IMR-90 (cell line): ENCODE measurements at regions not wholly inside any gene's neighbourhood (a gene's known extent, or its start where the extent isn't known, plus 50 kb on each side); places are given as distances from the start of the nearest gene placed in this dataset.

Source experiments
- ATAC-seq: fragments of 200-7000 bp; cut with Tn5 transposase; 2 replicates; pipeline ENCODE4 v1.9.1; 2020; ENCODE audit warnings: low read depth, mild to moderate bottlenecking, moderate library complexity
- BruUV-seq: library from RNA; stranded (reverse); fragments of 400-500 nt; replicated peaks from 2 replicates; lab custom pipeline; 2021; lab: Mats Ljungman, UMichigan
- CTCF ChIA-PET: fragments of 300-600 bp; formaldehyde crosslinking; extraction: SDS; loops from one replicate; lab custom pipeline; 2021; ENCODE audit warnings: antibody characterized with exemption; lab: Yijun Ruan, JAX
- POLR2A ChIA-PET: fragments of 300-600 bp; sonication (Branson Sonifier 250); formaldehyde crosslinking; loops from one replicate; lab custom pipeline; 2022; ENCODE audit warnings: antibody characterized with exemption; ENCODE audit not compliant: unreplicated experiment; lab: Charles Lee
- DNase-seq: peaks from one replicate; pipeline ENCODE4 v3.0.0; 2013
- H2AFZ ChIP-seq: replicated peaks from 2 replicates; pipeline ENCODE3; 2013; ENCODE audit warnings: low read length, mild to moderate bottlenecking; ENCODE audit not compliant: poor library complexity
- H2AK5ac ChIP-seq: 2 replicates; pipeline ENCODE4 v1.6.1; 2013; ENCODE audit warnings: low read depth, low read length, inconsistent platforms
- H2AK9ac ChIP-seq: replicated peaks from 2 replicates; pipeline ENCODE3; 2013; ENCODE audit warnings: mild to moderate bottlenecking, low read depth, low read length, moderate library complexity; ENCODE audit not compliant: poor library complexity
- H2BK120ac ChIP-seq: 2 replicates; pipeline ENCODE4 v1.6.1; 2013; ENCODE audit warnings: low read depth, low read length, inconsistent platforms
- H2BK15ac ChIP-seq: 3 replicates; pipeline ENCODE4 v1.6.1; 2013; ENCODE audit warnings: low read depth, low read length, inconsistent platforms
- H2BK20ac ChIP-seq: 2 replicates; pipeline ENCODE4 v1.6.1; 2013; ENCODE audit warnings: low read depth, mild to moderate bottlenecking, inconsistent platforms, low read length, moderate library complexity
- H2BK5ac ChIP-seq: 2 replicates; pipeline ENCODE4 v1.6.1; 2013; ENCODE audit warnings: mild to moderate bottlenecking, low read depth, low read length, inconsistent platforms; ENCODE audit not compliant: poor library complexity, severe bottlenecking
- H3K14ac ChIP-seq: replicated peaks from 2 replicates; pipeline ENCODE4 v1.6.1; 2013; ENCODE audit warnings: low read depth, low read length, inconsistent platforms
- H3K18ac ChIP-seq: 2 replicates; pipeline ENCODE4 v1.6.1; 2013; ENCODE audit warnings: low read depth, low read length, control low read depth
- H3K23ac ChIP-seq: 2 replicates; pipeline ENCODE4 v1.6.1; 2013; ENCODE audit warnings: low read depth, low read length, inconsistent platforms
- H3K27ac ChIP-seq: 2 replicates; pipeline ENCODE4 v1.5.1; 2013; ENCODE audit warnings: mild to moderate bottlenecking, control low read depth, low read length; ENCODE audit not compliant: insufficient read depth
- H3K27me3 ChIP-seq: 2 replicates; pipeline ENCODE4 v1.6.1; 2013; ENCODE audit warnings: low read length; ENCODE audit not compliant: control insufficient read depth, insufficient read depth
- H3K36me3 ChIP-seq: 2 replicates; pipeline ENCODE4 v1.6.1; 2013; ENCODE audit warnings: low read length, mixed read lengths; ENCODE audit not compliant: control insufficient read depth, insufficient read depth
- H3K4ac ChIP-seq: 2 replicates; pipeline ENCODE4 v1.6.1; 2013; ENCODE audit warnings: low read depth, low read length, inconsistent platforms
- H3K4me1 ChIP-seq: 2 replicates; pipeline ENCODE4 v1.6.1; 2013; ENCODE audit warnings: low read length, mixed read lengths; ENCODE audit not compliant: control insufficient read depth, insufficient read depth
- H3K4me2 ChIP-seq: 2 replicates; pipeline ENCODE4 v1.6.1; 2013; ENCODE audit warnings: low read depth, mild to moderate bottlenecking, control low read depth, low read length, moderate library complexity
- H3K4me3 ChIP-seq: 2 replicates; pipeline ENCODE4 v1.5.1; 2013; ENCODE audit warnings: low read depth, mild to moderate bottlenecking, control low read depth, low read length, moderate library complexity; ENCODE audit not compliant: insufficient read depth
- H3K56ac ChIP-seq: 2 replicates; pipeline ENCODE4 v1.6.1; 2013; ENCODE audit warnings: low read length, inconsistent platforms; ENCODE audit not compliant: insufficient read depth; ENCODE audit errors: extremely low read depth
- H3K79me1 ChIP-seq, 2 experiments: 2 replicates each; pipeline ENCODE4 v1.6.1; 2013; ENCODE audit warnings: low read length in 2 of 2, inconsistent platforms in 1 of 2, low read depth in 1 of 2
- H3K9ac ChIP-seq: 2 replicates; pipeline ENCODE4 v1.6.1; 2013; ENCODE audit warnings: low read depth, low read length, control low read depth
- H3K9me1 ChIP-seq: 2 replicates; pipeline ENCODE4 v1.6.1; 2013; ENCODE audit warnings: low read length, inconsistent platforms; ENCODE audit not compliant: insufficient read depth
- H3K9me3 ChIP-seq: 2 replicates; pipeline ENCODE4 v1.6.1; 2013; ENCODE audit warnings: low read length; ENCODE audit not compliant: control insufficient read depth, insufficient read depth
- H4K20me1 ChIP-seq: 2 replicates; pipeline ENCODE4 v1.6.1; 2013; ENCODE audit warnings: low read length, inconsistent platforms; ENCODE audit not compliant: insufficient read depth
- H4K5ac ChIP-seq: 2 replicates; pipeline ENCODE4 v1.6.1; 2013; ENCODE audit warnings: mild to moderate bottlenecking, low read depth, low read length, control low read depth
- H4K8ac ChIP-seq, 2 experiments: 2 replicates each; pipeline ENCODE4 v1.6.1; 2013; ENCODE audit warnings: low read depth in 2 of 2, low read length in 2 of 2, control low read depth in 1 of 2, inconsistent platforms in 1 of 2
- H4K91ac ChIP-seq: 2 replicates; pipeline ENCODE4 v1.6.1; 2013; ENCODE audit warnings: low read depth, low read length, inconsistent platforms; ENCODE audit not compliant: insufficient read depth
- BHLHE40 ChIP-seq: fragments of 150-350 bp; IDR thresholded peaks from 2 replicates; pipeline ENCODE4 v1.6.1; 2016; ENCODE audit warnings: mild to moderate bottlenecking, low read depth, low read length
- CEBPB ChIP-seq: IDR thresholded peaks from 2 replicates; pipeline ENCODE4 v1.6.1; 2012; ENCODE audit warnings: low read depth, low read length, improper control_type of control experiment
- FOS ChIP-seq: fragments of 150-350 bp; IDR thresholded peaks from 2 replicates; pipeline ENCODE4 v1.6.1; 2016; ENCODE audit warnings: low read depth, low read length
- MAFK ChIP-seq: IDR thresholded peaks from 2 replicates; pipeline ENCODE4 v1.6.1; 2012; ENCODE audit warnings: low read depth, low read length, improper control_type of control experiment
- MAZ ChIP-seq: IDR thresholded peaks from 2 replicates; pipeline ENCODE4 v1.6.1; 2012; ENCODE audit warnings: low read depth, mild to moderate bottlenecking, low read length, improper control_type of control experiment, moderate library complexity, borderline replicate concordance
- MXI1 ChIP-seq: IDR thresholded peaks from 2 replicates; pipeline ENCODE4 v1.6.1; 2012; ENCODE audit warnings: low read depth, mild to moderate bottlenecking, low read length, moderate library complexity, borderline replicate concordance
- NFE2L2 ChIP-seq: fragments of 150-350 bp; IDR thresholded peaks from 2 replicates; pipeline ENCODE4 v1.6.1; 2016; ENCODE audit warnings: low read depth, mild to moderate bottlenecking, low read length
- POLR2A ChIP-seq: IDR thresholded peaks from 2 replicates; pipeline ENCODE4 v1.6.1; 2012; ENCODE audit warnings: mild to moderate bottlenecking, low read depth, low read length
- RAD21 ChIP-seq: IDR thresholded peaks from 2 replicates; pipeline ENCODE4 v1.6.1; 2012; ENCODE audit warnings: low read length, improper control_type of control experiment
- RFX5 ChIP-seq: IDR thresholded peaks from 2 replicates; pipeline ENCODE4 v1.8.0; 2012; ENCODE audit warnings: low read depth, mild to moderate bottlenecking, low read length, moderate library complexity
- SMC3 ChIP-seq: fragments of 150-350 bp; IDR thresholded peaks from 2 replicates; pipeline ENCODE4 v1.6.1; 2016; ENCODE audit warnings: low read depth, mild to moderate bottlenecking, antibody characterized with exemption, low read length, moderate library complexity
- WGBS, 2 experiments: methylation state at CpG; one replicate each; pipeline versions ENCODE4 v1.1.5 to v1.1.7; 2013; ENCODE audit warnings: missing lambda C conversion rate in 2 of 2; ENCODE audit not compliant: insufficient read length in 1 of 2; ENCODE audit errors: extremely low coverage in 2 of 2; 5-methylcytosine and 5-hydroxymethylcytosine counted together
- dilution Hi-C: fragments of 300-500 bp; cut with HindIII; formaldehyde crosslinking; loops from one replicate; pipeline ENCODE4 v1.14.3; 2018; ENCODE audit warnings: low sequenced_read_pairs; ENCODE audit not compliant: unreplicated experiment
- in situ Hi-C: fragments of 300-500 bp; cut with MboI; formaldehyde crosslinking; loops from 3 replicates; pipeline ENCODE4 v1.14.3; 2019; ENCODE audit warnings: low sequenced_read_pairs, inconsistent platforms, mixed read lengths
- intact Hi-C: fragments of 100-400 bp; cut with micrococcal nuclease; formaldehyde crosslinking; loops from 2 replicates; pipeline ENCODE4 v1.10.0; 2022
- TF ChIP-seq, protein P1 (sequence below): fragments of 150-350 bp; IDR thresholded peaks from 2 replicates; pipeline ENCODE4 v1.6.1; 2016; ENCODE audit warnings: low read depth, mild to moderate bottlenecking, low read length, moderate library complexity, borderline replicate concordance
- TF ChIP-seq, protein P2 (sequence below): fragments of 150-350 bp; IDR thresholded peaks from 2 replicates; pipeline ENCODE4 v1.6.1; 2017; ENCODE audit warnings: mild to moderate bottlenecking, antibody characterized with exemption, low read length, low read depth
- TF ChIP-seq, protein P3 (sequence below): conservative IDR thresholded peaks from 2 replicates; pipeline ENCODE4 v1.5.1; 2012; ENCODE audit warnings: mild to moderate bottlenecking, low read depth, low read length, improper control_type of control experiment

DNA sequence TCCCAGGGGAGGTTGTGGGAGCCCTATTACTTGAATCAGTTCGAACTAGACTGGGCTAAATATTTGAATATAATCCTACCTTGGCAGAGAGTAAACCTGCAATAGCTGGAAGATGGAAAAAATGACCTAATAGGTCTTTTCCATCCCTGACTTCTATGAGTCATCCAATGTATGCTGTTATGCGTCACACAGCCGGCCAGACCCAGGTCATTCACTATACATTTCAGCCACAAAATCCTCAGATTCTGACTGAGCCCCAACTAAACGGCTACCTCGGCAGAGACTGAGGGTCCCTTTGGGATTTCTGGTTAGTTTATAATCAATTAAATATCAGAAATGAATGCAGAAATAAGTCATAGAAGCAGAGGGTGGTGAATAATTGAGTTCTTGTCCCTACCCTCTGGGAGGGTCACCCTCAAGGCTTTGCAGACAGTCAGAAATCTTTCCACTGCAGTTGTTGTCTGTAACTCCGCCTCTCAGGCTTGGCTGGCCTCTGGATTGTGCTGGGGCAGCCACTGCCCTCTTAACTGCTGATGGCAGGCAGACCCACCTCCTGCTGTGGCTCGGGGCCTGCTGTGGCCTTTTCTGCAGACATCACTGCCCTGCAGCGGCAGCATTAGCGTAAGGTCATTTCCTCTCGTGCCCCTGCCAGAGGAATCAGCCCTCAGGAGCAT, 240.5 kb downstream of the TGFB2 start:
- ATAC-seq (peak; percentile 79), DNase-seq (peak; percentile 86)
- BruUV-seq, result no TSS peak
- Histone ChIP-seq H2AK9ac (peak overlapping the region; percentile 6), H3K14ac (no peak overlapping the region), H3K4me3 (no peak overlapping the region), H2BK15ac (peak overlapping the region; percentile 16; the same call in 1 of the 3 replicates), H3K9me1 (no peaks in the 10 kb centered on the region; the same call in 1 of the 2 replicates), H4K91ac (no peak overlapping the region), H2AK5ac (no peak overlapping the region), H2BK20ac (0 out of 2 replicates have a peak overlapping the region, but pooled peaks have one; percentile 43), H2AFZ (peak overlapping the region; percentile 47), H4K8ac (peak overlapping the region; percentile 2 to 46; a peak in 3 of 4 replicates), H4K20me1 (no peaks in the 10 kb centered on the region), H2BK120ac (peak overlapping the region; percentile 31; the same call in 1 of the 2 replicates), H3K4me2 (no peak overlapping the region; the same call in 1 of the 2 replicates), H2BK5ac (peak overlapping the region; percentile 37), H4K5ac (peak overlapping the region; percentile 22; the same call in 1 of the 2 replicates), H3K27ac (peak overlapping the region; percentile 6), H3K56ac (no peak overlapping the region), H3K36me3 (no peaks in the 10 kb centered on the region), H3K9me3 (no peaks in the 10 kb centered on the region), H3K27me3 (no peaks in the 10 kb centered on the region), H3K18ac (peak overlapping the region; percentile 30; the same call in 1 of the 2 replicates), H3K23ac (no peak overlapping the region), H3K4ac (peak overlapping the region; percentile 35), H3K79me1 (no peaks in the 10 kb centered on the region), H3K9ac (no peak overlapping the region), H3K4me1 (peaks cover 7% of the 10 kb centered on the region)
- dilution Hi-C loops (no loop called here), intact Hi-C loops (no loop called here), in situ Hi-C loops (no loop called here)
- ChIA-PET CTCF (interaction anchor here (0.6 kb wide), 1 partner anchor 164 kb away, joined by 4 read pairs; no protein-coding TSS in a partner anchor), POLR2A (no interaction called here)
- WGBS, 2 experiments, result 43% methylated on average over 4 of the region's 10 CpGs; no CpG with 5 or more reads in 1 of the 2 experiments
- TF ChIP-seq SMC3 (no peak), MAZ (no peak), NFE2L2 (no peak), RAD21 (no peak), CEBPB (0 out of 2 replicates have a peak, but pooled peaks have one; percentile 7), POLR2A (no peak), BHLHE40 (0 out of 2 replicates have a peak, but pooled peaks have one; percentile 23), FOS (peak; percentile 94), RFX5 (no peak), MXI1 (no peak), MAFK (no peak)
- TF ChIP-seq, protein P1, sequence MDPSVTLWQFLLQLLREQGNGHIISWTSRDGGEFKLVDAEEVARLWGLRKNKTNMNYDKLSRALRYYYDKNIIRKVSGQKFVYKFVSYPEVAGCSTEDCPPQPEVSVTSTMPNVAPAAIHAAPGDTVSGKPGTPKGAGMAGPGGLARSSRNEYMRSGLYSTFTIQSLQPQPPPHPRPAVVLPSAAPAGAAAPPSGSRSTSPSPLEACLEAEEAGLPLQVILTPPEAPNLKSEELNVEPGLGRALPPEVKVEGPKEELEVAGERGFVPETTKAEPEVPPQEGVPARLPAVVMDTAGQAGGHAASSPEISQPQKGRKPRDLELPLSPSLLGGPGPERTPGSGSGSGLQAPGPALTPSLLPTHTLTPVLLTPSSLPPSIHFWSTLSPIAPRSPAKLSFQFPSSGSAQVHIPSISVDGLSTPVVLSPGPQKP, result no peak
- TF ChIP-seq, protein P2, sequence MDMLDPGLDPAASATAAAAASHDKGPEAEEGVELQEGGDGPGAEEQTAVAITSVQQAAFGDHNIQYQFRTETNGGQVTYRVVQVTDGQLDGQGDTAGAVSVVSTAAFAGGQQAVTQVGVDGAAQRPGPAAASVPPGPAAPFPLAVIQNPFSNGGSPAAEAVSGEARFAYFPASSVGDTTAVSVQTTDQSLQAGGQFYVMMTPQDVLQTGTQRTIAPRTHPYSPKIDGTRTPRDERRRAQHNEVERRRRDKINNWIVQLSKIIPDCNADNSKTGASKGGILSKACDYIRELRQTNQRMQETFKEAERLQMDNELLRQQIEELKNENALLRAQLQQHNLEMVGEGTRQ, result no peak
- TF ChIP-seq, protein P3, sequence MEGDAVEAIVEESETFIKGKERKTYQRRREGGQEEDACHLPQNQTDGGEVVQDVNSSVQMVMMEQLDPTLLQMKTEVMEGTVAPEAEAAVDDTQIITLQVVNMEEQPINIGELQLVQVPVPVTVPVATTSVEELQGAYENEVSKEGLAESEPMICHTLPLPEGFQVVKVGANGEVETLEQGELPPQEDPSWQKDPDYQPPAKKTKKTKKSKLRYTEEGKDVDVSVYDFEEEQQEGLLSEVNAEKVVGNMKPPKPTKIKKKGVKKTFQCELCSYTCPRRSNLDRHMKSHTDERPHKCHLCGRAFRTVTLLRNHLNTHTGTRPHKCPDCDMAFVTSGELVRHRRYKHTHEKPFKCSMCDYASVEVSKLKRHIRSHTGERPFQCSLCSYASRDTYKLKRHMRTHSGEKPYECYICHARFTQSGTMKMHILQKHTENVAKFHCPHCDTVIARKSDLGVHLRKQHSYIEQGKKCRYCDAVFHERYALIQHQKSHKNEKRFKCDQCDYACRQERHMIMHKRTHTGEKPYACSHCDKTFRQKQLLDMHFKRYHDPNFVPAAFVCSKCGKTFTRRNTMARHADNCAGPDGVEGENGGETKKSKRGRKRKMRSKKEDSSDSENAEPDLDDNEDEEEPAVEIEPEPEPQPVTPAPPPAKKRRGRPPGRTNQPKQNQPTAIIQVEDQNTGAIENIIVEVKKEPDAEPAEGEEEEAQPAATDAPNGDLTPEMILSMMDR, result no peak
